ENCODE measurements at regions not wholly inside any gene's neighbourhood (a gene's known extent, or its start where the extent isn't known, plus 50 kb on each side); places are given as distances from the start of the nearest gene placed in this dataset.

DNA sequence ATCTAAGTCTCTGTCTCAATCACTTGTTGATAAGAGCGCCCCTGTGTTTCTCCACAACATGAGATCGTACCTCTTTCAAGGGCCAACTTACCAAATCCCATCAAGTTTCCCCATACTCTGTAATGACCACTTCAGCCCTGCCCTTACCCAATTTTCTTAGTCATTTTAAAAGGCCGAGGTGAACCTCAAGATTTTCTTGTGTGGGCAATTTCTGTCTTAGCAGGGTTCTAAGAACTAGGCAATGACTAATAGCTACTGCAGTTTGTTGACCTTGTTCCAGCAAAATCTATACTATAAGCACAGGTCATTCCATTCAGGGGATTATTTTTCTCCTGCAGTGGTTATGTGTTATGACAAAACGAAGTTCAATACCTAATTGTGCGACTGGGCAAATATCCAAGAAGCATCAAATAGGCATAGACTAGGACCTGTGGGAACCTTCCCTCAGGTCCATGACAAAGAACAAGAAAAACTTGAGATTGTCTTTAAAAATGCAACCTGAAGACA, 359.8 kb downstream of the PCNX1 start:
- H3K4me2 ChIP-seq (ENCODE audit: insufficient read depth, low read length), result peak overlapping the region; percentile 74
- DNase-seq (ENCODE audit: low read depth, low spot score), result peak; percentile 6
- no peaks in the 10 kb centered on the region for H3K9me1 ChIP-seq (replicated peaks; ENCODE audit: control insufficient read depth, extremely low read depth, insufficient read depth, low read length)
- no peaks in the 10 kb centered on the region for H4K20me1 ChIP-seq (replicated peaks; ENCODE audit: control insufficient read depth, extremely low read depth, insufficient read depth, low read length)
- TF ChIP-seq POLR2A (IDR thresholded peaks at IDR 0.05; ENCODE audit: low read depth, low read length), result no peak
- no peak for TF ChIP-seq EZH2 (IDR thresholded peaks at IDR 0.05; ENCODE audit: borderline replicate concordance, low read depth, low read length, severe bottlenecking)
- intact Hi-C loops (cut with micrococcal nuclease) (no loop called here), dilution Hi-C loops (cut with MboI; ENCODE audit: extremely low pct_ligation_motif_present, low sequenced_read_pairs) (no loop called here)
- BruUV-seq (replicated peaks), result no TSS peak
- H3K4me1 ChIP-seq (ENCODE audit: control insufficient read depth, extremely low read depth, insufficient read depth, low read length), result no peaks in the 10 kb centered on the region
- no peak overlapping the region for H3K9ac ChIP-seq (replicated peaks; ENCODE audit: extremely low read depth, insufficient read depth, low read length)
- H2AFZ ChIP-seq (ENCODE audit: low read depth, low read length), result no peak overlapping the region
- H3K4me3 ChIP-seq (replicated peaks in 1 of 3; ENCODE audit: insufficient read depth in 1 of 3, low read depth in 1 of 3, low read length in 3 of 3), result no peak overlapping the region
- no peaks in the 10 kb centered on the region for H3K9me3 ChIP-seq (replicated peaks; ENCODE audit: control insufficient read depth, insufficient read depth, low read length)
- no peaks in the 10 kb centered on the region for H3K27me3 ChIP-seq (ENCODE audit: control insufficient read depth in 2 of 2, insufficient read depth in 2 of 2, low read length in 2 of 2)
- POLR2A ChIA-PET, result no interaction called here
- CTCF ChIA-PET, result interaction anchor here (0.8 to 1.4 kb wide), 2 partner anchors 12 to 15 kb away, joined by 3 to 4 read pairs; no protein-coding TSS in a partner anchor
- no peaks in the 10 kb centered on the region for H3K36me3 ChIP-seq (ENCODE audit: control insufficient read depth in 2 of 2, extremely low read depth in 1 of 2, insufficient read depth in 2 of 2, low read length in 2 of 2)
- no peaks in the 10 kb centered on the region for H3K79me2 ChIP-seq (ENCODE audit: control insufficient read depth, insufficient read depth, low read length)
- FAIRE-seq, result no peak
- H3K27ac ChIP-seq (ENCODE audit: insufficient read depth, low read depth, low read length), result no peak overlapping the region

DNA sequence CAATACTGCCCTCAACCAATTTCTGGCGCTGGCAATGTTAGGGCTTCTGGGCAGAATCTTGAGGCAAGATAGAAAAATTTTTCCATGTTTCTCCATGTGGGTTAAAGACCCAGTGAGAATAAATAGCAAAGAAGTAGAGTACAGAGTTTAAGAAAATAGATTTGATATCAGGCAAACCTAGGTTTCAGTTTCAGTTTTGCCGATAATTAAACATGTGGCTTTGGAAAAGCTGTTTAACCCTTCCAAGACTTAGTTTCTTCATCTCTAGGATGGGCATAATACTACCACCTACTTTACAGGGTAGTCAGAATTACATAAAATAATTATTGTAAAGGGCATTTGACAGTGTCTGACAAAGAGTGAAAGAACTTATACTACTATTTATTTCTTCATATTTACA, 360.4 kb downstream of the PCNX1 start:
- FAIRE-seq (no peak), DNase-seq (ENCODE audit: low read depth, low spot score) (peak; percentile 5)
- ChIA-PET POLR2A (no interaction called here), CTCF (interaction anchor here (0.8 to 1.4 kb wide), 2 partner anchors 12 to 15 kb away, joined by 3 to 4 read pairs; no protein-coding TSS in a partner anchor)
- no peaks in the 10 kb centered on the region for H3K4me1 ChIP-seq (ENCODE audit: control insufficient read depth, extremely low read depth, insufficient read depth, low read length)
- no peaks in the 10 kb centered on the region for H3K79me2 ChIP-seq (ENCODE audit: control insufficient read depth, insufficient read depth, low read length)
- H2AFZ ChIP-seq (ENCODE audit: low read depth, low read length), result peak overlapping the region; percentile 53
- no TSS peak for BruUV-seq (replicated peaks)
- intact Hi-C loops (cut with micrococcal nuclease), result no loop called here
- no peaks in the 10 kb centered on the region for H3K9me1 ChIP-seq (replicated peaks; ENCODE audit: control insufficient read depth, extremely low read depth, insufficient read depth, low read length)
- H3K27ac ChIP-seq (ENCODE audit: insufficient read depth, low read depth, low read length), result no peak overlapping the region
- no peaks in the 10 kb centered on the region for H3K36me3 ChIP-seq (ENCODE audit: control insufficient read depth in 2 of 2, extremely low read depth in 1 of 2, insufficient read depth in 2 of 2, low read length in 2 of 2)
- peak overlapping the region; percentile 74 for H3K4me2 ChIP-seq (ENCODE audit: insufficient read depth, low read length)
- no peaks in the 10 kb centered on the region for H4K20me1 ChIP-seq (replicated peaks; ENCODE audit: control insufficient read depth, extremely low read depth, insufficient read depth, low read length)
- TF ChIP-seq POLR2AphosphoS5 (IDR thresholded peaks at IDR 0.05; ENCODE audit: insufficient read depth, low read depth, low read length), result no peak
- TF ChIP-seq, protein P1, sequence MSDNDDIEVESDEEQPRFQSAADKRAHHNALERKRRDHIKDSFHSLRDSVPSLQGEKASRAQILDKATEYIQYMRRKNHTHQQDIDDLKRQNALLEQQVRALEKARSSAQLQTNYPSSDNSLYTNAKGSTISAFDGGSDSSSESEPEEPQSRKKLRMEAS (IDR thresholded peaks at IDR 0.05; ENCODE audit: insufficient read depth, insufficient read length), result no peak
- no peak for TF ChIP-seq POLR2A (IDR thresholded peaks at IDR 0.05; ENCODE audit: low read depth, low read length)
- no peak for TF ChIP-seq EZH2 (IDR thresholded peaks at IDR 0.05; ENCODE audit: borderline replicate concordance, low read depth, low read length, severe bottlenecking)
- TF ChIP-seq FOS (IDR thresholded peaks at IDR 0.05; ENCODE audit: borderline replicate concordance, insufficient read depth, low read length), result no peak
- no peak for TF ChIP-seq GATA2 (IDR thresholded peaks at IDR 0.05; ENCODE audit: insufficient read depth, insufficient read length, low read depth, low read length)
- TF ChIP-seq, protein P2, sequence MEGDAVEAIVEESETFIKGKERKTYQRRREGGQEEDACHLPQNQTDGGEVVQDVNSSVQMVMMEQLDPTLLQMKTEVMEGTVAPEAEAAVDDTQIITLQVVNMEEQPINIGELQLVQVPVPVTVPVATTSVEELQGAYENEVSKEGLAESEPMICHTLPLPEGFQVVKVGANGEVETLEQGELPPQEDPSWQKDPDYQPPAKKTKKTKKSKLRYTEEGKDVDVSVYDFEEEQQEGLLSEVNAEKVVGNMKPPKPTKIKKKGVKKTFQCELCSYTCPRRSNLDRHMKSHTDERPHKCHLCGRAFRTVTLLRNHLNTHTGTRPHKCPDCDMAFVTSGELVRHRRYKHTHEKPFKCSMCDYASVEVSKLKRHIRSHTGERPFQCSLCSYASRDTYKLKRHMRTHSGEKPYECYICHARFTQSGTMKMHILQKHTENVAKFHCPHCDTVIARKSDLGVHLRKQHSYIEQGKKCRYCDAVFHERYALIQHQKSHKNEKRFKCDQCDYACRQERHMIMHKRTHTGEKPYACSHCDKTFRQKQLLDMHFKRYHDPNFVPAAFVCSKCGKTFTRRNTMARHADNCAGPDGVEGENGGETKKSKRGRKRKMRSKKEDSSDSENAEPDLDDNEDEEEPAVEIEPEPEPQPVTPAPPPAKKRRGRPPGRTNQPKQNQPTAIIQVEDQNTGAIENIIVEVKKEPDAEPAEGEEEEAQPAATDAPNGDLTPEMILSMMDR (IDR thresholded peaks at IDR 0.05; ENCODE audit: extremely low read depth in 1 of 2, insufficient read depth in 1 of 2, low read depth in 1 of 2, low read length in 2 of 2), result no peak
- TF ChIP-seq JUN (IDR thresholded peaks at IDR 0.05; ENCODE audit: borderline replicate concordance, insufficient read depth, insufficient read length, low read depth), result no peak
- no peak for TF ChIP-seq MYC (IDR thresholded peaks at IDR 0.05; ENCODE audit: low read depth, low read length)
- H3K9ac ChIP-seq (replicated peaks; ENCODE audit: extremely low read depth, insufficient read depth, low read length), result peak overlapping the region; percentile 9
- dilution Hi-C loops (cut with MboI; ENCODE audit: extremely low pct_ligation_motif_present, low sequenced_read_pairs), result no loop called here
- no peaks in the 10 kb centered on the region for H3K9me3 ChIP-seq (replicated peaks; ENCODE audit: control insufficient read depth, insufficient read depth, low read length)
- no peaks in the 10 kb centered on the region for H3K27me3 ChIP-seq (ENCODE audit: control insufficient read depth in 2 of 2, insufficient read depth in 2 of 2, low read length in 2 of 2)
- peak overlapping the region in 2 of 3 experiments; percentile 27 to 33 for H3K4me3 ChIP-seq (replicated peaks in 1 of 3; ENCODE audit: insufficient read depth in 1 of 3, low read depth in 1 of 3, low read length in 3 of 3)
